ENCODE measurements at regions not wholly inside any gene's neighbourhood (a gene's known extent, or its start where the extent isn't known, plus 50 kb on each side); places are given as distances from the start of the nearest gene placed in this dataset.

DNA sequence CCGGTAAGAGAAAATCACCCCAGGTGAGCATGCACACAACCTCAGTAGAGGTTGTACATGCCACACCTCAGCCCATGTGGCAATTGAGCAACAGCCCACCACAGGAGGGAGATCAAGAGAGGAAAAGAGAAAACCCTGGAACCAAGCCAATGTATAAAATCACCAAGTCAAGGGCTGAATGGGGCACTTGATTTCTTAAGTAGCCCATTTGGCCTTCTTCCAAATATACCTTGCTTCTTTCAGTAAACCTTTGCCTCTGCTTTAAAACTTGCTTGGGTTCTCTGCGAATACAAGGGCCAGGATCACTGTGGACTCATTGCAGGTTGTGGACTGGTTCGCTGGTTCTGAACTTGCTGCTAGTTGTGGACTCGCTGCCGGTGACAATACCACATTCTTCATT, 1814.0 kb downstream of the PLA2G4A start (continued):
- TF ChIP-seq, protein P1, sequence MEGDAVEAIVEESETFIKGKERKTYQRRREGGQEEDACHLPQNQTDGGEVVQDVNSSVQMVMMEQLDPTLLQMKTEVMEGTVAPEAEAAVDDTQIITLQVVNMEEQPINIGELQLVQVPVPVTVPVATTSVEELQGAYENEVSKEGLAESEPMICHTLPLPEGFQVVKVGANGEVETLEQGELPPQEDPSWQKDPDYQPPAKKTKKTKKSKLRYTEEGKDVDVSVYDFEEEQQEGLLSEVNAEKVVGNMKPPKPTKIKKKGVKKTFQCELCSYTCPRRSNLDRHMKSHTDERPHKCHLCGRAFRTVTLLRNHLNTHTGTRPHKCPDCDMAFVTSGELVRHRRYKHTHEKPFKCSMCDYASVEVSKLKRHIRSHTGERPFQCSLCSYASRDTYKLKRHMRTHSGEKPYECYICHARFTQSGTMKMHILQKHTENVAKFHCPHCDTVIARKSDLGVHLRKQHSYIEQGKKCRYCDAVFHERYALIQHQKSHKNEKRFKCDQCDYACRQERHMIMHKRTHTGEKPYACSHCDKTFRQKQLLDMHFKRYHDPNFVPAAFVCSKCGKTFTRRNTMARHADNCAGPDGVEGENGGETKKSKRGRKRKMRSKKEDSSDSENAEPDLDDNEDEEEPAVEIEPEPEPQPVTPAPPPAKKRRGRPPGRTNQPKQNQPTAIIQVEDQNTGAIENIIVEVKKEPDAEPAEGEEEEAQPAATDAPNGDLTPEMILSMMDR (conservative IDR thresholded peaks at IDR 0.05; ENCODE audit: low read depth in 2 of 2): no peak
- TF ChIP-seq EZH2phosphoT487 (IDR thresholded peaks at IDR 0.05; ENCODE audit: unreplicated experiment) (no peak), EZH2 (IDR thresholded peaks at IDR 0.05; ENCODE audit: low read depth, unreplicated experiment) (no peak)

DNA sequence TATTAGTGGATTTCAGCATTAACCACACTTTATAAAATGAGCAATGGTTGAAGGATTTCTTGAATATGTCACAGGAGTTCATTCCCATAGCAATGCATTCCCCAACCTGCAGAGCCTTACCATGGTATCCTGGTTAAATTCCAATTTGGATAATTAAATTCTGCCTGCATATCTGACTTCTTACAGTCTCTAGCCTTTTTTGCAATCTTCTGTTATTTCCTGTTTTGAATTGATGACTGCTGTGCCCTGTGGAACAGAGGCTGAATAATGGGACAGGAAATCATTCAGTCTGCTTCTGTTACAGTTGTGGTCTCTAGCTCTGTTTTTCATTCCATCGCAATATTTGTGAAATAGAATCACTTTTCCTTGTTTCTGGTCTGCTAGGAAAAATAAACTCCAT, 1823.9 kb downstream of the PLA2G4A start:
- 0 out of 2 replicates have a peak overlapping the region, but pooled peaks have one; percentile 19 for H3K27ac Mint-ChIP-seq
- DNase-seq (ENCODE audit: low spot score): no peak
- H2AFZ ChIP-seq: no peak overlapping the region
- TF ChIP-seq, protein P2, sequence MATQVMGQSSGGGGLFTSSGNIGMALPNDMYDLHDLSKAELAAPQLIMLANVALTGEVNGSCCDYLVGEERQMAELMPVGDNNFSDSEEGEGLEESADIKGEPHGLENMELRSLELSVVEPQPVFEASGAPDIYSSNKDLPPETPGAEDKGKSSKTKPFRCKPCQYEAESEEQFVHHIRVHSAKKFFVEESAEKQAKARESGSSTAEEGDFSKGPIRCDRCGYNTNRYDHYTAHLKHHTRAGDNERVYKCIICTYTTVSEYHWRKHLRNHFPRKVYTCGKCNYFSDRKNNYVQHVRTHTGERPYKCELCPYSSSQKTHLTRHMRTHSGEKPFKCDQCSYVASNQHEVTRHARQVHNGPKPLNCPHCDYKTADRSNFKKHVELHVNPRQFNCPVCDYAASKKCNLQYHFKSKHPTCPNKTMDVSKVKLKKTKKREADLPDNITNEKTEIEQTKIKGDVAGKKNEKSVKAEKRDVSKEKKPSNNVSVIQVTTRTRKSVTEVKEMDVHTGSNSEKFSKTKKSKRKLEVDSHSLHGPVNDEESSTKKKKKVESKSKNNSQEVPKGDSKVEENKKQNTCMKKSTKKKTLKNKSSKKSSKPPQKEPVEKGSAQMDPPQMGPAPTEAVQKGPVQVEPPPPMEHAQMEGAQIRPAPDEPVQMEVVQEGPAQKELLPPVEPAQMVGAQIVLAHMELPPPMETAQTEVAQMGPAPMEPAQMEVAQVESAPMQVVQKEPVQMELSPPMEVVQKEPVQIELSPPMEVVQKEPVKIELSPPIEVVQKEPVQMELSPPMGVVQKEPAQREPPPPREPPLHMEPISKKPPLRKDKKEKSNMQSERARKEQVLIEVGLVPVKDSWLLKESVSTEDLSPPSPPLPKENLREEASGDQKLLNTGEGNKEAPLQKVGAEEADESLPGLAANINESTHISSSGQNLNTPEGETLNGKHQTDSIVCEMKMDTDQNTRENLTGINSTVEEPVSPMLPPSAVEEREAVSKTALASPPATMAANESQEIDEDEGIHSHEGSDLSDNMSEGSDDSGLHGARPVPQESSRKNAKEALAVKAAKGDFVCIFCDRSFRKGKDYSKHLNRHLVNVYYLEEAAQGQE (IDR thresholded peaks at IDR 0.05; ENCODE audit: unreplicated experiment): no peak
- TF ChIP-seq, protein P3, sequence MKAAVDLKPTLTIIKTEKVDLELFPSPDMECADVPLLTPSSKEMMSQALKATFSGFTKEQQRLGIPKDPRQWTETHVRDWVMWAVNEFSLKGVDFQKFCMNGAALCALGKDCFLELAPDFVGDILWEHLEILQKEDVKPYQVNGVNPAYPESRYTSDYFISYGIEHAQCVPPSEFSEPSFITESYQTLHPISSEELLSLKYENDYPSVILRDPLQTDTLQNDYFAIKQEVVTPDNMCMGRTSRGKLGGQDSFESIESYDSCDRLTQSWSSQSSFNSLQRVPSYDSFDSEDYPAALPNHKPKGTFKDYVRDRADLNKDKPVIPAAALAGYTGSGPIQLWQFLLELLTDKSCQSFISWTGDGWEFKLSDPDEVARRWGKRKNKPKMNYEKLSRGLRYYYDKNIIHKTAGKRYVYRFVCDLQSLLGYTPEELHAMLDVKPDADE (IDR thresholded peaks at IDR 0.05): no peak
- TF ChIP-seq NANOG (IDR thresholded peaks at IDR 0.05; ENCODE audit: borderline replicate concordance) (no peak), ZNF114 (CRISPR knock-in tag; IDR thresholded peaks at IDR 0.05) (no peak), POLR2AphosphoS5 (IDR thresholded peaks at IDR 0.05; ENCODE audit: low read depth) (no peak), STAT1 (IDR thresholded peaks at IDR 0.05; ENCODE audit: unreplicated experiment) (no peak), JUNB (IDR thresholded peaks at IDR 0.05; ENCODE audit: unreplicated experiment) (no peak), ZNF331 (CRISPR knock-in tag; IDR thresholded peaks at IDR 0.05; ENCODE audit: low read depth) (no peak)
- TF ChIP-seq, protein P4, sequence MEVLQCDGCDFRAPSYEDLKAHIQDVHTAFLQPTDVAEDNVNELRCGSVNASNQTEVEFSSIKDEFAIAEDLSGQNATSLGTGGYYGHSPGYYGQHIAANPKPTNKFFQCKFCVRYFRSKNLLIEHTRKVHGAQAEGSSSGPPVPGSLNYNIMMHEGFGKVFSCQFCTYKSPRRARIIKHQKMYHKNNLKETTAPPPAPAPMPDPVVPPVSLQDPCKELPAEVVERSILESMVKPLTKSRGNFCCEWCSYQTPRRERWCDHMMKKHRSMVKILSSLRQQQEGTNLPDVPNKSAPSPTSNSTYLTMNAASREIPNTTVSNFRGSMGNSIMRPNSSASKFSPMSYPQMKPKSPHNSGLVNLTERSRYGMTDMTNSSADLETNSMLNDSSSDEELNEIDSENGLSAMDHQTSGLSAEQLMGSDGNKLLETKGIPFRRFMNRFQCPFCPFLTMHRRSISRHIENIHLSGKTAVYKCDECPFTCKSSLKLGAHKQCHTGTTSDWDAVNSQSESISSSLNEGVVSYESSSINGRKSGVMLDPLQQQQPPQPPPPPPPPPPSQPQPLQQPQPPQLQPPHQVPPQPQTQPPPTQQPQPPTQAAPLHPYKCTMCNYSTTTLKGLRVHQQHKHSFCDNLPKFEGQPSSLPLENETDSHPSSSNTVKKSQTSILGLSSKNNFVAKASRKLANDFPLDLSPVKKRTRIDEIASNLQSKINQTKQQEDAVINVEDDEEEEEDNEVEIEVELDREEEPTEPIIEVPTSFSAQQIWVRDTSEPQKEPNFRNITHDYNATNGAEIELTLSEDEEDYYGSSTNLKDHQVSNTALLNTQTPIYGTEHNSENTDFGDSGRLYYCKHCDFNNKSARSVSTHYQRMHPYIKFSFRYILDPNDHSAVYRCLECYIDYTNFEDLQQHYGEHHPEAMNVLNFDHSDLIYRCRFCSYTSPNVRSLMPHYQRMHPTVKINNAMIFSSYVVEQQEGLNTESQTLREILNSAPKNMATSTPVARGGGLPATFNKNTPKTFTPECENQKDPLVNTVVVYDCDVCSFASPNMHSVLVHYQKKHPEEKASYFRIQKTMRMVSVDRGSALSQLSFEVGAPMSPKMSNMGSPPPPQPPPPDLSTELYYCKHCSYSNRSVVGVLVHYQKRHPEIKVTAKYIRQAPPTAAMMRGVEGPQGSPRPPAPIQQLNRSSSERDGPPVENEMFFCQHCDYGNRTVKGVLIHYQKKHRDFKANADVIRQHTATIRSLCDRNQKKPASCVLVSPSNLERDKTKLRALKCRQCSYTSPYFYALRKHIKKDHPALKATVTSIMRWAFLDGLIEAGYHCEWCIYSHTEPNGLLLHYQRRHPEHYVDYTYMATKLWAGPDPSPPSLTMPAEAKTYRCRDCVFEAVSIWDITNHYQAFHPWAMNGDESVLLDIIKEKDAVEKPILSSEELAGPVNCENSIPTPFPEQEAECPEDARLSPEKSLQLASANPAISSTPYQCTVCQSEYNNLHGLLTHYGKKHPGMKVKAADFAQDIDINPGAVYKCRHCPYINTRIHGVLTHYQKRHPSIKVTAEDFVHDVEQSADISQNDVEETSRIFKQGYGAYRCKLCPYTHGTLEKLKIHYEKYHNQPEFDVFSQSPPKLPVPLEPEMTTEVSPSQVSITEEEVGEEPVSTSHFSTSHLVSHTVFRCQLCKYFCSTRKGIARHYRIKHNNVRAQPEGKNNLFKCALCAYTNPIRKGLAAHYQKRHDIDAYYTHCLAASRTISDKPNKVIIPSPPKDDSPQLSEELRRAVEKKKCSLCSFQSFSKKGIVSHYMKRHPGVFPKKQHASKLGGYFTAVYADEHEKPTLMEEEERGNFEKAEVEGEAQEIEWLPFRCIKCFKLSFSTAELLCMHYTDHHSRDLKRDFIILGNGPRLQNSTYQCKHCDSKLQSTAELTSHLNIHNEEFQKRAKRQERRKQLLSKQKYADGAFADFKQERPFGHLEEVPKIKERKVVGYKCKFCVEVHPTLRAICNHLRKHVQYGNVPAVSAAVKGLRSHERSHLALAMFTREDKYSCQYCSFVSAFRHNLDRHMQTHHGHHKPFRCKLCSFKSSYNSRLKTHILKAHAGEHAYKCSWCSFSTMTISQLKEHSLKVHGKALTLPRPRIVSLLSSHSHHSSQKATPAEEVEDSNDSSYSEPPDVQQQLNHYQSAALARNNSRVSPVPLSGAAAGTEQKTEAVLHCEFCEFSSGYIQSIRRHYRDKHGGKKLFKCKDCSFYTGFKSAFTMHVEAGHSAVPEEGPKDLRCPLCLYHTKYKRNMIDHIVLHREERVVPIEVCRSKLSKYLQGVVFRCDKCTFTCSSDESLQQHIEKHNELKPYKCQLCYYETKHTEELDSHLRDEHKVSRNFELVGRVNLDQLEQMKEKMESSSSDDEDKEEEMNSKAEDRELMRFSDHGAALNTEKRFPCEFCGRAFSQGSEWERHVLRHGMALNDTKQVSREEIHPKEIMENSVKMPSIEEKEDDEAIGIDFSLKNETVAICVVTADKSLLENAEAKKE (CRISPR knock-in tag; IDR thresholded peaks at IDR 0.05): no peak

More for the DNA sequence above, 1823.9 kb downstream of the PLA2G4A start:
- ATAC-seq: no peak
- Histone ChIP-seq H4K20me1 (replicated peaks; ENCODE audit: insufficient read depth) (no peaks in the 10 kb centered on the region), H3K79me2 (replicated peaks; ENCODE audit: insufficient read depth) (no peaks in the 10 kb centered on the region), H3K9me2 (ENCODE audit: insufficient read depth) (no peaks in the 10 kb centered on the region; the same call in 1 of the 2 replicates), H3K27me3 (ENCODE audit: insufficient read depth) (no peaks in the 10 kb centered on the region), H3K36me3 (ENCODE audit: insufficient read depth) (no peaks in the 10 kb centered on the region), H3F3A (replicated peaks; ENCODE audit: low read depth) (no peaks in the 10 kb centered on the region), H3K4me1 (ENCODE audit: insufficient read depth) (no peaks in the 10 kb centered on the region), H3K27ac (ENCODE audit: low read depth) (no peak overlapping the region), H3K4me2 (no peak overlapping the region), H3K4me3 (no peak overlapping the region)
- Mint-ChIP-seq H3K36me3 (ENCODE audit: low read depth) (no peaks in the 10 kb centered on the region), H3K4me3 (no peak overlapping the region), H3K9me3 (no peaks in the 10 kb centered on the region), H3K4me1 (peaks cover 2% of the 10 kb centered on the region; the same call in 1 of the 3 replicates), H3K27me3 (ENCODE audit: insufficient read depth, low read depth, poor library complexity) (peaks cover 2% of the 10 kb centered on the region)

Data from GM23338 (cell line).